Activated CD8-positive, alpha-beta T cell treated with anti-CD3 and anti-CD28 coated beads for 36 hours (primary cell): ENCODE measurements at regions not wholly inside any gene's neighbourhood (a gene's known extent, or its start where the extent isn't known, plus 50 kb on each side); places are given as distances from the start of the nearest gene placed in this dataset.

Source experiments
- ATAC-seq: fragments of 200-7000 bp; cut with Tn5 transposase; one replicate; pipeline ENCODE4 v1.10.0; 2021; ENCODE audit warnings: mild to moderate bottlenecking, moderate library complexity
- CTCF ChIA-PET: fragments of 350-600 bp; sonication (Branson Sonifier 250); formaldehyde crosslinking; loops from one replicate; lab custom pipeline; 2021; ENCODE audit warnings: antibody characterized with exemption; lab: Charles Lee
- POLR2A ChIA-PET: fragments of 350-600 bp; sonication (Branson Sonifier 250); formaldehyde crosslinking; loops from one replicate; lab custom pipeline; 2021; ENCODE audit warnings: antibody characterized with exemption; lab: Charles Lee
- DNase-seq: peaks from one replicate; pipeline ENCODE4 v3.0.0-alpha.2; 2020
- H3K27ac Mint-ChIP-seq: one replicate; pipeline ENCODE4 v1.8.0; 2021; ENCODE audit warnings: mild to moderate bottlenecking, mixed read lengths
- H3K27me3 Mint-ChIP-seq: one replicate; pipeline ENCODE4 v1.8.0; 2021; ENCODE audit warnings: mixed read lengths
- H3K36me3 Mint-ChIP-seq: one replicate; pipeline ENCODE4 v1.8.0; 2021; ENCODE audit warnings: low read depth, mixed read lengths
- H3K4me1 Mint-ChIP-seq: one replicate; pipeline ENCODE4 v1.8.0; 2021; ENCODE audit warnings: low read depth, mixed read lengths
- H3K4me3 Mint-ChIP-seq: one replicate; pipeline ENCODE4 v1.8.0; 2021; ENCODE audit warnings: mild to moderate bottlenecking, moderate library complexity, mixed read lengths
- H3K9me3 Mint-ChIP-seq: one replicate; pipeline ENCODE4 v1.8.0; 2021; ENCODE audit warnings: mixed read lengths
- CTCF ChIP-seq: fragments of 200-600 bp; IDR thresholded peaks from one replicate; pipeline ENCODE4 v1.8.0; 2022; ENCODE audit warnings: antibody characterized with exemption, mild to moderate bottlenecking
- intact Hi-C: fragments of 100-400 bp; cut with micrococcal nuclease; formaldehyde crosslinking; loops from one replicate; pipeline ENCODE4 v1.10.0; 2022

DNA sequence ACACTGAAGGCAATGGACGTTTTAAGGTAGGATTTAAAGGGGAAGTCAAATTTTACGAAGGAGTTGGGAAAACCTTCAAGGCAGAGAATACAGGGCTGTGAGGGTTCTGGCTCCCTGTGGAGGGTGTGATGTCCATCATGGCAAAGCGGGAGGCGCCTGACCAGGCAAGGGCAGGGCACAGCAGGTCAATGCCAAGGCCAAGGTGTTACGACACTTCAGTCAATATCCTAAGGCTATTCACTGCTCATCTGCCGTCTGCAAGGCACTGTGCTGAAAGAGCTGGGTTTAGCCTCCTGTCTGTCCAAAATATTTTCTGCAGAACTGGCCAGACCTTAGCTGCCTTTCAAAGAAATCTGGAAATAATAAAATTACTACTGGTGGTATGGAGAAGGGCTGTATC, 297.9 kb upstream of the MGMT start:
- ChIA-PET POLR2A (no interaction called here), CTCF (no interaction called here)
- intact Hi-C loops, result no loop called here
- Mint-ChIP-seq H3K27ac (no peak overlapping the region), H3K9me3 (no peaks in the 10 kb centered on the region), H3K36me3 (no peaks in the 10 kb centered on the region), H3K4me3 (no peak overlapping the region), H3K4me1 (no peaks in the 10 kb centered on the region), H3K27me3 (no peaks in the 10 kb centered on the region)
- DNase-seq, result no peak
- ATAC-seq, result no peak
- TF ChIP-seq CTCF, result no peak

DNA sequence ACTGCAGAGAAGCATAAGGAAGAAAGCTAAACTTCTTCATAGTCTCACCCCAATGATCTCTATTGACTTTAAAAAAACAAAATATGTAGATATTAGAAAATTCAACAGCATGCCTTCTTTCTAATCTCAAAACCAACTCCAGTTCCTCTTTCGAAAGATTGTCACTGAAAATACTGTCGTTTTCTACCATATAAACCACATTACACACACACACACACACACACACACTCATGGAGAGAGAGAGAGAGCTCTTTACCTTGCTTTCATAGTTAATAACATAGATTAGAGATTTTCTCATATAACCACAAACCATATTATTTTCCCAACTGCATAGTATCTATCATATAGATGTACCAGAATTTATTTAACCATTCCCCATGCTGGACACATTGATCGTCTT, 296.2 kb upstream of the MGMT start:
- no peaks in the 10 kb centered on the region for H3K9me3 Mint-ChIP-seq
- no peaks in the 10 kb centered on the region for H3K36me3 Mint-ChIP-seq
- intact Hi-C loops, result no loop called here
- ATAC-seq (no peak), DNase-seq (no peak)
- TF ChIP-seq CTCF, result no peak
- H3K4me1 Mint-ChIP-seq, result no peaks in the 10 kb centered on the region
- no peak overlapping the region for H3K4me3 Mint-ChIP-seq
- CTCF ChIA-PET, result no interaction called here
- POLR2A ChIA-PET, result no interaction called here
- H3K27ac Mint-ChIP-seq, result no peak overlapping the region
- H3K27me3 Mint-ChIP-seq, result no peaks in the 10 kb centered on the region

GRCh38 chr10:129171812-129172211, 295.2 kb upstream of the MGMT start:
- CTCF ChIA-PET, result no interaction called here
- H3K36me3 Mint-ChIP-seq, result no peaks in the 10 kb centered on the region

GRCh38 chr10:129174232-129175014, 292.6 kb upstream of the MGMT start:
- H3K27ac Mint-ChIP-seq, result no peak overlapping the region
- ChIA-PET POLR2A (no interaction called here), CTCF (no interaction called here)
- no peaks in the 10 kb centered on the region for H3K27me3 Mint-ChIP-seq
- H3K9me3 Mint-ChIP-seq, result no peaks in the 10 kb centered on the region
- intact Hi-C loops, result no loop called here
- TF ChIP-seq CTCF, result no peak
- H3K4me1 Mint-ChIP-seq, result no peaks in the 10 kb centered on the region
- H3K36me3 Mint-ChIP-seq, result no peaks in the 10 kb centered on the region
- no peak for DNase-seq
- no peak for ATAC-seq
- H3K4me3 Mint-ChIP-seq, result no peak overlapping the region

More at GRCh38 chr10:129171812-129172211, 295.2 kb upstream of the MGMT start:
- TF ChIP-seq CTCF, result no peak
- Mint-ChIP-seq H3K4me3 (no peak overlapping the region), H3K27ac (no peak overlapping the region), H3K9me3 (no peaks in the 10 kb centered on the region), H3K4me1 (no peaks in the 10 kb centered on the region), H3K27me3 (no peaks in the 10 kb centered on the region)
- no peak for DNase-seq
- intact Hi-C loops, result no loop called here
- POLR2A ChIA-PET, result no interaction called here
- no peak for ATAC-seq

DNA sequence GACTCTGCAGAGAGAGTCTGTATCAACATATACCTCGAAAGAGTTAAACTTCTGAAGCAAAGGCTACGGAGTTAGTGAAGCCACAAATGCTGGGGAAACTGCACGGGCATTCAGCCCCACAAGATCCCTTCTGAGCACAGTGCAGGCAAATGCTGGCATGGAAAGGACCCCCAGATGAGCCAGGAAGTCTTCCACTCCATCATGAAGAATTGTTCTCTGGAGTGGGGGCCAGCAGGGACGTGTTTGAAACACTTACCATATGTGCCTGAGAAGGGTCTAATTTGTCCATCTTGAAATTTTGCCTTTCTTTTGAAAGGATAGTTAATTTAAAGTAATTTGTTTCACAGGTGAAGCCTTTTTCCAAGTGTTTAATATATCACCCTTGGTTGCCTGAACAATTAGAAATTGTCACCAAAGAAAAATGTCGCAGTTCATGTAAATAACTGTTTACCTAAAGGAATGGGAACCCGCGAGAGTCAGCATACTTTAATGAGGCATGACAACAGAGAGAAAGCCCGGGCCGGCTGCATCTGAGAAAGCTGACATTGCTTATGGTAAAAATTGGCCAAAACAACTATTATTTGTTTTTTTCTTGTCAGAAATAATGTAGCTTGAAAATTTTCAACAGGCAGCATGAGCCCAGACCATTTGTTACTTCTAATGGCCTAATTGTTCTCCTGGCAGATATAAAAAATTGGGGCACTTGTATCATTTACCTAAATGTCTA, 287.6 kb upstream of the MGMT start:
- DNase-seq (no peak), ATAC-seq (no peak)
- Mint-ChIP-seq H3K36me3 (no peaks in the 10 kb centered on the region), H3K4me3 (no peak overlapping the region), H3K27me3 (no peaks in the 10 kb centered on the region), H3K4me1 (no peaks in the 10 kb centered on the region), H3K9me3 (no peaks in the 10 kb centered on the region), H3K27ac (no peak overlapping the region)
- intact Hi-C loops, result no loop called here
- no peak for TF ChIP-seq CTCF
- POLR2A ChIA-PET, result no interaction called here
- CTCF ChIA-PET, result no interaction called here
